ENCODE measurements at regions not wholly inside any gene's neighbourhood (a gene's known extent, or its start where the extent isn't known, plus 50 kb on each side); places are given as distances from the start of the nearest gene placed in this dataset.
"Not testable (repeated sequence)": the region's sequence is repeated elsewhere in the genome, so short reads cannot be mapped to it uniquely, and the experiment has no call there.

DNA sequence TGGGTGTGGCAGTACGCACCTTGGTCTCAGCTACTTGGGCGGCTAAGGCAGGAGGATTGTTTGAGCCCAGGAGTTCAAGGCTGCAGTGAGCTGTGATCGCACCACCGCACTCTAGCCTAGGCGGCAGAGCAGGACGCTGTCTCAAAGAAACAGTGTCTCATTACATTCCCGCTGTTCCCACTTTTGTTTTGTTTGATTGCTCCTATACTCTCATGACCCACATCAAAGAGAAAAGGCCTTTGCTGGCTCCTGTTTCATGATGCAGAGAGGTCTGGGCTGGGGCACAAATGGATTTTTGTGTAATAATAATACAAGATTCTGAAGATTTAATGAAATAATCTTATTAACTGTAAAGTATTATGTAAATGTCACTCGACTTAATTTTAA, 85.7 kb downstream of the LACC1 start:
- no peak overlapping the region for H2AFZ ChIP-seq (ENCODE audit: low read length)
- no peak overlapping the region for H3K27ac ChIP-seq (ENCODE audit: insufficient read length, low read depth, low read length)

DNA sequence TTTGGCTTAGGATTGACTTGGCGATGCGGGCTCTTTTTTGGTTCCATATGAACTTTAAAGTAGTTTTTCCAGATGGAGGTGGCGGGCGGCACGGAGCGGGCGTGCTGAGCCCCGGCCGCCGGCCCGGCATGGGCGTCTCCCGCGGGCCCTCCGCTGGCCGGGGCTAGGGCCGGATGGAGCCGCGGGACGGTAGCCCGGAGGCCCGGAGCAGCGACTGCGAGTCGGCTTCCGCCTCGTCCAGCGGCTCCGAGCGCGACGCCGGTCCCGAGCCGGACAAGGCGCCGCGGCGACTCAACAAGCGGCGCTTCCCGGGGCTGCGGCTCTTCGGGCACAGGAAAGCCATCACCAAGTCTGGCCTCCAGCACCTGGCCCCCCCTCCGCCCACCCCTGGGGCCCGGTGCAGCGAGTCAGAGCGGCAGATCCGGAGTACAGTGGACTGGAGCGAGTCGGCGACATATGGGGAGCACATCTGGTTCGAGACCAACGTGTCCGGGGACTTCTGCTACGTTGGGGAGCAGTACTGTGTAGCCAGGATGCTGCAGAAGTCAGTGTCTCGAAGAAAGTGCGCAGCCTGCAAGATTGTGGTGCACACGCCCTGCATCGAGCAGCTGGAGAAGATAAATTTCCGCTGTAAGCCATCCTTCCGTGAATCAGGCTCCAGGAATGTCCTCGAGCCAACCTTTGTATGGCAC, 88.7 kb downstream of the LACC1 start:
- not testable (repeated sequence) for H3K4me1 ChIP-seq (ENCODE audit: insufficient read depth, low read length); H3K23me2 ChIP-seq (ENCODE audit: insufficient read length, low read depth, low read length, poor library complexity, severe bottlenecking); H2BK120ac ChIP-seq (ENCODE audit: low read depth, low read length, poor library complexity, severe bottlenecking); H4K20me1 ChIP-seq (ENCODE audit: control insufficient read depth, insufficient read depth, insufficient read length); H2BK12ac ChIP-seq (ENCODE audit: insufficient read length, low read depth, low read length); H3K27ac Mint-ChIP-seq; H2BK15ac ChIP-seq (ENCODE audit: low read depth, low read length); H4K5ac ChIP-seq (ENCODE audit: insufficient read length, low read depth, low read length); H3K4me3 Mint-ChIP-seq; H3K4me1 Mint-ChIP-seq; H3K79me2 ChIP-seq (ENCODE audit: insufficient read depth, low read length); H3K9me3 ChIP-seq (ENCODE audit: control insufficient read depth, low read depth, low read length); H2BK5ac ChIP-seq (ENCODE audit: insufficient read length, low read length); H3T11ph ChIP-seq (ENCODE audit: low read length); H2BK20ac ChIP-seq (ENCODE audit: low read depth, low read length, poor library complexity, severe bottlenecking); H3K79me1 ChIP-seq (ENCODE audit: insufficient read depth, low read depth, low read length, poor library complexity, severe bottlenecking); H3K14ac ChIP-seq (ENCODE audit: insufficient read depth, low read length); H2AFZ ChIP-seq (ENCODE audit: low read length); H3K56ac ChIP-seq (ENCODE audit: insufficient read length, low read depth, low read length); H4K8ac ChIP-seq (replicated peaks; ENCODE audit: insufficient read length, low read depth, low read length); H3K27me3 Mint-ChIP-seq (ENCODE audit: low read depth); DNase-seq; H3K27me3 ChIP-seq (ENCODE audit: insufficient read depth, low read length); H3K23ac ChIP-seq (ENCODE audit: insufficient read length, low read depth, low read length); H3K18ac ChIP-seq (ENCODE audit: insufficient read length, low read depth, low read length); H3K4ac ChIP-seq (ENCODE audit: low read depth, low read length); H4K91ac ChIP-seq (ENCODE audit: insufficient read length, low read depth, low read length); H2AK5ac ChIP-seq (ENCODE audit: insufficient read length, low read length); H3K4me2 ChIP-seq (ENCODE audit: insufficient read depth, insufficient read length, low read length); H3K27ac ChIP-seq (ENCODE audit: insufficient read length, low read depth, low read length); H3K9ac ChIP-seq (ENCODE audit: extremely low read depth, insufficient read length, low read length)
- Mint-ChIP-seq H3K9me3 (peaks cover 13 to 24% of the 10 kb centered on the region in 2 experiments; a peak in 4 of 5 replicates), H3K36me3 (ENCODE audit: insufficient read depth in 1 of 3, low read depth in 3 of 3) (peaks cover 2 to 22% (median 17%) of the 10 kb centered on the region in 3 experiments; a peak in 5 of 7 replicates)
- no CpG with 5 or more reads among the region's 63 CpGs for WGBS (ENCODE audit: extremely low coverage, insufficient read length, low lambda C conversion rate)

More for the DNA sequence above, 85.7 kb downstream of the LACC1 start:
- Histone ChIP-seq H2BK120ac (ENCODE audit: low read depth, low read length, poor library complexity, severe bottlenecking) (no peak overlapping the region), H3T11ph (ENCODE audit: low read length) (no peak overlapping the region), H3K18ac (ENCODE audit: insufficient read length, low read depth, low read length) (no peak overlapping the region), H2BK5ac (ENCODE audit: insufficient read length, low read length) (no peak overlapping the region), H3K27me3 (ENCODE audit: insufficient read depth, low read length) (no peaks in the 10 kb centered on the region), H4K5ac (ENCODE audit: insufficient read length, low read depth, low read length) (no peak overlapping the region), H3K4me2 (ENCODE audit: insufficient read depth, insufficient read length, low read length) (no peak overlapping the region), H4K8ac (replicated peaks; ENCODE audit: insufficient read length, low read depth, low read length) (no peak overlapping the region), H3K23ac (ENCODE audit: insufficient read length, low read depth, low read length) (no peak overlapping the region), H3K56ac (ENCODE audit: insufficient read length, low read depth, low read length) (no peak overlapping the region), H3K4ac (ENCODE audit: low read depth, low read length) (no peak overlapping the region), H3K4me1 (ENCODE audit: insufficient read depth, low read length) (no peaks in the 10 kb centered on the region), H4K91ac (ENCODE audit: insufficient read length, low read depth, low read length) (no peak overlapping the region), H2BK15ac (ENCODE audit: low read depth, low read length) (no peak overlapping the region), H4K20me1 (ENCODE audit: control insufficient read depth, insufficient read depth, insufficient read length) (no peaks in the 10 kb centered on the region), H2AK5ac (ENCODE audit: insufficient read length, low read length) (no peak overlapping the region), H3K23me2 (ENCODE audit: insufficient read length, low read depth, low read length, poor library complexity, severe bottlenecking) (no peaks in the 10 kb centered on the region), H3K79me1 (ENCODE audit: insufficient read depth, low read depth, low read length, poor library complexity, severe bottlenecking) (no peaks in the 10 kb centered on the region), H3K14ac (ENCODE audit: insufficient read depth, low read length) (no peak overlapping the region), H3K9me3 (ENCODE audit: control insufficient read depth, low read depth, low read length) (no peaks in the 10 kb centered on the region), H3K9ac (ENCODE audit: extremely low read depth, insufficient read length, low read length) (no peak overlapping the region), H2BK12ac (ENCODE audit: insufficient read length, low read depth, low read length) (no peak overlapping the region), H2BK20ac (ENCODE audit: low read depth, low read length, poor library complexity, severe bottlenecking) (no peak overlapping the region), H3K79me2 (ENCODE audit: insufficient read depth, low read length) (no peaks in the 10 kb centered on the region)
- H3K27me3 Mint-ChIP-seq (ENCODE audit: low read depth): peaks cover 2% of the 10 kb centered on the region; the same call in 1 of the 2 replicates
- peaks cover 0 to 7% of the 10 kb centered on the region in 2 experiments; a peak in 3 of 4 replicates for H3K4me1 Mint-ChIP-seq
- no CpG with 5 or more reads among the region's 8 CpGs for WGBS (ENCODE audit: extremely low coverage, insufficient read length, low lambda C conversion rate)
- H3K9me3 Mint-ChIP-seq: peaks cover 11 to 15% of the 10 kb centered on the region in 2 experiments; a peak in 4 of 5 replicates
- no peak overlapping the region for H3K27ac Mint-ChIP-seq
- no peak for DNase-seq
- TF ChIP-seq, protein P1, sequence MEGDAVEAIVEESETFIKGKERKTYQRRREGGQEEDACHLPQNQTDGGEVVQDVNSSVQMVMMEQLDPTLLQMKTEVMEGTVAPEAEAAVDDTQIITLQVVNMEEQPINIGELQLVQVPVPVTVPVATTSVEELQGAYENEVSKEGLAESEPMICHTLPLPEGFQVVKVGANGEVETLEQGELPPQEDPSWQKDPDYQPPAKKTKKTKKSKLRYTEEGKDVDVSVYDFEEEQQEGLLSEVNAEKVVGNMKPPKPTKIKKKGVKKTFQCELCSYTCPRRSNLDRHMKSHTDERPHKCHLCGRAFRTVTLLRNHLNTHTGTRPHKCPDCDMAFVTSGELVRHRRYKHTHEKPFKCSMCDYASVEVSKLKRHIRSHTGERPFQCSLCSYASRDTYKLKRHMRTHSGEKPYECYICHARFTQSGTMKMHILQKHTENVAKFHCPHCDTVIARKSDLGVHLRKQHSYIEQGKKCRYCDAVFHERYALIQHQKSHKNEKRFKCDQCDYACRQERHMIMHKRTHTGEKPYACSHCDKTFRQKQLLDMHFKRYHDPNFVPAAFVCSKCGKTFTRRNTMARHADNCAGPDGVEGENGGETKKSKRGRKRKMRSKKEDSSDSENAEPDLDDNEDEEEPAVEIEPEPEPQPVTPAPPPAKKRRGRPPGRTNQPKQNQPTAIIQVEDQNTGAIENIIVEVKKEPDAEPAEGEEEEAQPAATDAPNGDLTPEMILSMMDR (conservative IDR thresholded peaks at IDR 0.05): no peak
- peaks cover 2 to 17% (median 11%) of the 10 kb centered on the region in 3 experiments; a peak in 5 of 7 replicates for H3K36me3 Mint-ChIP-seq (ENCODE audit: insufficient read depth in 1 of 3, low read depth in 3 of 3)
- no peak overlapping the region for H3K4me3 Mint-ChIP-seq

Measured in H9 (cell line).